ENCODE measurements at regions not wholly inside any gene's neighbourhood (a gene's known extent, or its start where the extent isn't known, plus 50 kb on each side); places are given as distances from the start of the nearest gene placed in this dataset.

DNA sequence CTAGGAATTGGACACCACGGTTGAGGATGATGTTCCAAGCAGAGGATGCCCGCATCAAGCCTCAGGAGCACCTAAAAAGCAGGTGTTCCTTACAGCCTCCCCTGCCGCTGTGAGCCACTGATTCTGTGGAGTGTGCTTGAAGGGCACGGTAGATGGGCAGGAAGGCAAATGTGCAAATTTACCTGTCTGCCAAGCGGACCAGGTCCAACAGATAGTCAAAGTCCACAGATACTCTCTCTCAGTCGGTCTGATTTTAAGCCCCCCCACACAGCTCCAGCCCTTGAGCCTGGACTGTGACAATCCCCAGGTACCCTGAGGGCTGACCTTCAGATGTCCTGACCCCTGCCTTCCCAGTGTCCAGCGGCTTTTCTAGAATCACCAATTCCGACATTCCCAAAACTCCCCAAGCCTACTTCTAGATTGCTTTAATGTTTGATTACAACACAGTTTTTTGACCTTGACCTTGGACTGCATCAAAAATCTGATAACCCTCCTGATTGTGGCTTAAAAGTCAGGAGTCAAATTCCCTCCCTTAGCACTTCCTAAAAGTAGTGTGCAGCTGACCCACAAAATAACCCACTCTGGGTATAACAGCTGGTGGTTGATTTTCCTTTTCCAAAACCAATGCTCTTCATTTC is 208.8 kb upstream of the NCKAP5 start:
- TF ChIP-seq, protein P1, sequence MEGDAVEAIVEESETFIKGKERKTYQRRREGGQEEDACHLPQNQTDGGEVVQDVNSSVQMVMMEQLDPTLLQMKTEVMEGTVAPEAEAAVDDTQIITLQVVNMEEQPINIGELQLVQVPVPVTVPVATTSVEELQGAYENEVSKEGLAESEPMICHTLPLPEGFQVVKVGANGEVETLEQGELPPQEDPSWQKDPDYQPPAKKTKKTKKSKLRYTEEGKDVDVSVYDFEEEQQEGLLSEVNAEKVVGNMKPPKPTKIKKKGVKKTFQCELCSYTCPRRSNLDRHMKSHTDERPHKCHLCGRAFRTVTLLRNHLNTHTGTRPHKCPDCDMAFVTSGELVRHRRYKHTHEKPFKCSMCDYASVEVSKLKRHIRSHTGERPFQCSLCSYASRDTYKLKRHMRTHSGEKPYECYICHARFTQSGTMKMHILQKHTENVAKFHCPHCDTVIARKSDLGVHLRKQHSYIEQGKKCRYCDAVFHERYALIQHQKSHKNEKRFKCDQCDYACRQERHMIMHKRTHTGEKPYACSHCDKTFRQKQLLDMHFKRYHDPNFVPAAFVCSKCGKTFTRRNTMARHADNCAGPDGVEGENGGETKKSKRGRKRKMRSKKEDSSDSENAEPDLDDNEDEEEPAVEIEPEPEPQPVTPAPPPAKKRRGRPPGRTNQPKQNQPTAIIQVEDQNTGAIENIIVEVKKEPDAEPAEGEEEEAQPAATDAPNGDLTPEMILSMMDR (IDR thresholded peaks at IDR 0.05), result no peak
- no peak for TF ChIP-seq POLR2A (IDR thresholded peaks at IDR 0.05)
